Mammary epithelial cell (primary cell): ENCODE measurements at regions not wholly inside any gene's neighbourhood (a gene's known extent, or its start where the extent isn't known, plus 50 kb on each side); places are given as distances from the start of the nearest gene placed in this dataset.
"Not testable (repeated sequence)": the region's sequence is repeated elsewhere in the genome, so short reads cannot be mapped to it uniquely, and the experiment has no call there.

Experiments
- CTCF ChIP-seq, 2 donors: IDR thresholded peaks in 1 of 2; conservative IDR thresholded peaks in 1 of 2; 2 replicates each; pipeline ENCODE4 v1.5.1; 2011 to 2012; ENCODE audit warnings: inconsistent platforms in 2 of 2, low read length in 2 of 2, mild to moderate bottlenecking in 2 of 2, control low read depth in 1 of 2, low read depth in 1 of 2; ENCODE audit not compliant: insufficient read depth in 1 of 2; ENCODE audit errors: extremely low read depth in 1 of 2
- EZH2 ChIP-seq: IDR thresholded peaks from 2 replicates; pipeline ENCODE4 v1.6.1; 2012; ENCODE audit warnings: low read length, inconsistent platforms, borderline replicate concordance

GRCh38 chr2:426696-427095 lies 138.8 kb upstream of the ALKAL2 start:
- not testable (repeated sequence) for TF ChIP-seq CTCF (conservative IDR thresholded peaks at IDR 0.05 in 1 of 2, IDR thresholded peaks at IDR 0.05 in 1 of 2; ENCODE audit: extremely low read depth in 1 of 2, insufficient read depth in 1 of 2, low read depth in 1 of 2, low read length in 2 of 2); EZH2
